Right lobe of liver (tissue), 6 donors: ENCODE measurements at regions not wholly inside any gene's neighbourhood (a gene's known extent, or its start where the extent isn't known, plus 50 kb on each side); places are given as distances from the start of the nearest gene placed in this dataset.
"Not testable (repeated sequence)": the region's sequence is repeated elsewhere in the genome, so short reads cannot be mapped to it uniquely, and the experiment has no call there.

Source experiments
- ATAC-seq, 4 donors: fragments of 200-7000 bp; cut with Tn5 transposase; one replicate each; pipeline ENCODE4 v1.9.1; 2020; ENCODE audit warnings: mild to moderate bottlenecking in 4 of 4, moderate library complexity in 4 of 4
- DNase-seq, 3 donors: peaks; one replicate each; pipeline ENCODE4 v3.0.0-alpha.2; 2020
- H3K27ac ChIP-seq, 3 donors: fragments of 200-600 bp; one replicate each; pipeline ENCODE4 v1.8.0; 2022
- H3K27me3 ChIP-seq, 2 donors: fragments of 200-600 bp; one replicate each; pipeline ENCODE4 v1.8.0; 2022
- H3K36me3 ChIP-seq, 4 donors: fragments of 200-600 bp; sonication (generic) in 1 of 4; one replicate each; pipeline versions ENCODE4 v1.5.1 to v1.8.0; 2017 to 2022; ENCODE audit warnings: control low read depth in 1 of 4
- H3K4me1 ChIP-seq, 4 donors: fragments of 200-600 bp; sonication (generic) in 1 of 4; one replicate each; pipeline versions ENCODE4 v1.5.1 to v1.8.0; 2017 to 2022; ENCODE audit warnings: control low read depth in 1 of 4
- H3K4me3 ChIP-seq, 3 donors: fragments of 200-600 bp; one replicate each; pipeline ENCODE4 v1.8.0; 2022
- H3K9me3 ChIP-seq, 4 donors: fragments of 200-600 bp; sonication (generic) in 1 of 4; one replicate each; pipeline versions ENCODE4 v1.5.1 to v1.8.0; 2017 to 2022; ENCODE audit warnings: control low read depth in 1 of 4
- POLR2A ChIP-seq: fragments of 450-650 bp; IDR thresholded peaks from one replicate; pipeline ENCODE4 v1.6.1; 2017; ENCODE audit warnings: antibody characterized with exemption, mild to moderate bottlenecking
- WGBS: methylation state at CpG from one replicate; pipeline ENCODE4 v1.1.6; 2018; ENCODE audit warnings: low coverage, low lambda C conversion rate; ENCODE audit not compliant: insufficient coverage; ENCODE audit errors: missing lambda C conversion rate; 5-methylcytosine and 5-hydroxymethylcytosine counted together
- intact Hi-C, 2 donors: fragments of 100-400 bp; cut with DNase I; formaldehyde crosslinking; loops; one replicate each; pipeline versions ENCODE4 v1.11.2 to v1.14.1; 2022
- TF ChIP-seq, protein P1 (sequence below), 4 donors: fragments of 200-600 bp in 3 of 4; fragments of 450-650 bp in 1 of 4; IDR thresholded peaks; one replicate each; pipeline versions ENCODE4 v1.5.1 to v1.8.0; 2016 to 2022; ENCODE audit warnings: antibody characterized with exemption in 4 of 4, mild to moderate bottlenecking in 2 of 4
- donor health status: DM: no; HTN: yes; CAD: no.
- donor health status: DM: no; HTN: no; CAD: no.
- donor health status: DM: no; HTN: no; CAD: no.
- donor health status: DM: no; HTN: yes; CAD: no.
- donor health status: DM: no; HTN: yes; CAD: no.

DNA sequence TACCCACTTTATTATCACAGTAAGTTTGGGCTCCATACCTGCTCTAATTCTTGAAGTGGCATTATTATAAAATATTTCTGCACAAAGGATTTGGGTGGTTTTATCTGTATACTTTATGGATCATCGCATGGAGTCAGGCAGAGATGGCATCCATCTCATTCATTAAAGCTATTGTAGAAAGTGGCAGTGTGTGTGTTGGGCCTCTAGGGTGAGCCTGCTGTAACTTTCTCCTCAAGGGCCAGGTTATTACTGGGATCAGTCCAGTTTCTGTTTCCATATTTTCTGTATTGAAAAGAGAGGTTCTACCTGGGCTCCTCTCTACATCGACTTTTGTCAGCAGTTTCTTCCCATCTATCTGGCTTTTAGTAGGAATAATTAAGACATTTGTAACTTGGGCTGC, 511.1 kb downstream of the MMUT start:
- no peaks in the 10 kb centered on the region for H3K9me3 ChIP-seq
- 64% methylated on average over 2 of the region's 2 CpGs for WGBS
- H3K4me1 ChIP-seq = no peaks in the 10 kb centered on the region
- DNase-seq = no peak
- no peak for ATAC-seq
- intact Hi-C loops = no loop called here
- H3K36me3 ChIP-seq = no peaks in the 10 kb centered on the region
- no peak overlapping the region for H3K27ac ChIP-seq
- TF ChIP-seq POLR2A = no peak
- TF ChIP-seq, protein P1, sequence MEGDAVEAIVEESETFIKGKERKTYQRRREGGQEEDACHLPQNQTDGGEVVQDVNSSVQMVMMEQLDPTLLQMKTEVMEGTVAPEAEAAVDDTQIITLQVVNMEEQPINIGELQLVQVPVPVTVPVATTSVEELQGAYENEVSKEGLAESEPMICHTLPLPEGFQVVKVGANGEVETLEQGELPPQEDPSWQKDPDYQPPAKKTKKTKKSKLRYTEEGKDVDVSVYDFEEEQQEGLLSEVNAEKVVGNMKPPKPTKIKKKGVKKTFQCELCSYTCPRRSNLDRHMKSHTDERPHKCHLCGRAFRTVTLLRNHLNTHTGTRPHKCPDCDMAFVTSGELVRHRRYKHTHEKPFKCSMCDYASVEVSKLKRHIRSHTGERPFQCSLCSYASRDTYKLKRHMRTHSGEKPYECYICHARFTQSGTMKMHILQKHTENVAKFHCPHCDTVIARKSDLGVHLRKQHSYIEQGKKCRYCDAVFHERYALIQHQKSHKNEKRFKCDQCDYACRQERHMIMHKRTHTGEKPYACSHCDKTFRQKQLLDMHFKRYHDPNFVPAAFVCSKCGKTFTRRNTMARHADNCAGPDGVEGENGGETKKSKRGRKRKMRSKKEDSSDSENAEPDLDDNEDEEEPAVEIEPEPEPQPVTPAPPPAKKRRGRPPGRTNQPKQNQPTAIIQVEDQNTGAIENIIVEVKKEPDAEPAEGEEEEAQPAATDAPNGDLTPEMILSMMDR (IDR thresholded peaks at IDR 0.05) = no peak
- H3K4me3 ChIP-seq = no peak overlapping the region
- no peaks in the 10 kb centered on the region for H3K27me3 ChIP-seq

- H3K27ac ChIP-seq, ATAC-seq, H3K4me1 ChIP-seq, H3K4me3 ChIP-seq, H3K9me3 ChIP-seq, intact Hi-C loops, H3K27me3 ChIP-seq, DNase-seq, H3K36me3 ChIP-seq: not testable (repeated sequence)
- 42% methylated on average over 3 of the region's 4 CpGs for WGBS
These were observed 518.8 kb downstream of the MMUT start for GRCh38 chr6:48944276-48944675.

GRCh38 chr6:48933136-48933535, 529.9 kb downstream of the MMUT start:
- no peaks in the 10 kb centered on the region for H3K9me3 ChIP-seq
- H3K4me1 ChIP-seq = no peaks in the 10 kb centered on the region
- no peak overlapping the region for H3K27ac ChIP-seq
- no peak overlapping the region for H3K4me3 ChIP-seq
- intact Hi-C loops = no loop called here
- TF ChIP-seq POLR2A = no peak
- TF ChIP-seq, protein P1 (IDR thresholded peaks at IDR 0.05) = no peak
- H3K27me3 ChIP-seq = no peaks in the 10 kb centered on the region
- ATAC-seq = no peak
- no peak for DNase-seq
- no peaks in the 10 kb centered on the region for H3K36me3 ChIP-seq

DNA sequence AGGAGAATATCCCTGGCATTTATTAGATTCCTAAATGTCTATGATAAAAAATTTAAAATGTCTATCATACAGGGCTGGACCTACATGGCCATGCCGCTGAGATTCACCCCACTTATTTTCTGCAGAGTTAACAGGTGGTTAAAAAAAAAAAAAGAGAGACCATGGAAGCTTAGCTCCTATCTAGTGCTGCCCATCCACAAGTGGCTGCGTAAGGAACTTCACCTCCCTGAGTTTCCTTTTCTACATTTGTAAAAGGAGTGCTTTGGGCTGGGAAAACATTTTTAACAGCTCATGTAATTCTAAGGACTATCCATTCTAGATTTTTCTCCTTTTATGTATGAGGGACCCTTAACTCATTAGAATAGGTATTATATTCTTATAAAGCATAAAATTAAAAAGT, 534.1 kb downstream of the MMUT start:
- TF ChIP-seq, protein P1 (IDR thresholded peaks at IDR 0.05) = no peak
- no peak for TF ChIP-seq POLR2A

DNA sequence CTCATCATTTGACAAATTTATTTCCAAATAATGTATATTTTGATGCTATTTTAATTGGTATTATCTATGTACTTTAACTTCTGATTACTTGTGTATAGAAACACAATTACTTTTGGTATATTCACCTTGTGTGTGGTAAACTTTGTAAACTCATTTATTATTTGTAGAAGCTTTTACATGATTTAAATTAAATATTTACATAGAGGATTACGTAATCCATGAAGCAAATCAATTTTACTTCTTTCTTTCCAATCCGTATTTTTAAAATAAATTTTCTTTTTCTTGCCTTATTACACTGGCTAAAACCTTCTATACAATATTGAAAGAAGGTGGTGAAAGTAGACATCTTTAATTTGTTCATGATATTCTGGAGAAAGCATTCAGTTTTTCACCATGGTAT, 540.2 kb downstream of the MMUT start:
- Histone ChIP-seq H3K27ac (no peak overlapping the region), H3K36me3 (no peaks in the 10 kb centered on the region), H3K4me1 (no peaks in the 10 kb centered on the region), H3K27me3 (no peaks in the 10 kb centered on the region), H3K4me3 (no peak overlapping the region), H3K9me3 (no peaks in the 10 kb centered on the region)
- 19% methylated on average over 2 of the region's 2 CpGs for WGBS
- intact Hi-C loops = no loop called here
- ATAC-seq (no peak), DNase-seq (no peak)
- TF ChIP-seq, protein P1 (IDR thresholded peaks at IDR 0.05) = no peak
- no peak for TF ChIP-seq POLR2A

More for the DNA sequence above, 534.1 kb downstream of the MMUT start:
- WGBS = 38% methylated on average over 2 of the region's 2 CpGs
- no peak for DNase-seq
- intact Hi-C loops = no loop called here
- no peak overlapping the region for H3K4me3 ChIP-seq
- no peaks in the 10 kb centered on the region for H3K9me3 ChIP-seq
- H3K27me3 ChIP-seq = no peaks in the 10 kb centered on the region
- no peaks in the 10 kb centered on the region for H3K36me3 ChIP-seq
- H3K27ac ChIP-seq = no peak overlapping the region
- no peak for ATAC-seq
- no peaks in the 10 kb centered on the region for H3K4me1 ChIP-seq
